ENCODE measurements at regions not wholly inside any gene's neighbourhood (a gene's known extent, or its start where the extent isn't known, plus 50 kb on each side); places are given as distances from the start of the nearest gene placed in this dataset.

- TF ChIP-seq CTCF (IDR thresholded peaks at IDR 0.05 in 4 of 5, conservative IDR thresholded peaks at IDR 0.05 in 1 of 5) = no peak
- TF ChIP-seq POLR2A (IDR thresholded peaks at IDR 0.05) = no peak
These were observed 1032.5 kb upstream of the LRRN3 start for GRCh38 chr7:110058401-110058800.
